ENCODE measurements at regions not wholly inside any gene's neighbourhood (a gene's known extent, or its start where the extent isn't known, plus 50 kb on each side); places are given as distances from the start of the nearest gene placed in this dataset.

DNA sequence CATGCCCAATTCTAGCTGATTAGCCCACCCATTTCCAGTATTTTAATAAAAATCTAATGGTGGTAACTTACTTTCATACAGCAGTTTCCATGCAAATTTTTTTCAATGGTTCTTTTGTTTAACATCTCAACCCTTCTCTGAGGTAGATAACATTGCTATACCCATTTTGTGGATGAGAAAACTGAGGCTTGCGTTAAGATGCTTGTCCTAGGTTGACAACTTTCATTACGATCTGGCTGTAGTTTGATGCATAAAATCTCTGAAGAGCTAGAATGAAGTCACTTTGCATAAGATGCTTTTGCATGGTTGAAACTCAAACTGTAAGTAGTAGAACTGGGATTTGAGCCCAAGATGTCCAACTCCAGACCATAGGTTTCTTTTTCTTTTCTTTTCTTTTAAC is 309.5 kb upstream of the PODXL start:
- Mint-ChIP-seq H3K27ac (no peak overlapping the region), H3K4me3 (no peak overlapping the region), H3K36me3 (ENCODE audit: low read depth) (no peaks in the 10 kb centered on the region), H3K4me1 (ENCODE audit: low read depth) (no peaks in the 10 kb centered on the region), H3K27me3 (peaks cover 10% of the 10 kb centered on the region), H3K9me3 (peaks cover under 1% of the 10 kb centered on the region)

GRCh38 chr7:131861620-131862346 is 305.4 kb upstream of the PODXL start:
- Mint-ChIP-seq H3K4me3 (no peak overlapping the region), H3K36me3 (ENCODE audit: low read depth) (no peaks in the 10 kb centered on the region), H3K27me3 (no peaks in the 10 kb centered on the region), H3K9me3 (no peaks in the 10 kb centered on the region), H3K27ac (no peak overlapping the region), H3K4me1 (ENCODE audit: low read depth) (no peaks in the 10 kb centered on the region)

DNA sequence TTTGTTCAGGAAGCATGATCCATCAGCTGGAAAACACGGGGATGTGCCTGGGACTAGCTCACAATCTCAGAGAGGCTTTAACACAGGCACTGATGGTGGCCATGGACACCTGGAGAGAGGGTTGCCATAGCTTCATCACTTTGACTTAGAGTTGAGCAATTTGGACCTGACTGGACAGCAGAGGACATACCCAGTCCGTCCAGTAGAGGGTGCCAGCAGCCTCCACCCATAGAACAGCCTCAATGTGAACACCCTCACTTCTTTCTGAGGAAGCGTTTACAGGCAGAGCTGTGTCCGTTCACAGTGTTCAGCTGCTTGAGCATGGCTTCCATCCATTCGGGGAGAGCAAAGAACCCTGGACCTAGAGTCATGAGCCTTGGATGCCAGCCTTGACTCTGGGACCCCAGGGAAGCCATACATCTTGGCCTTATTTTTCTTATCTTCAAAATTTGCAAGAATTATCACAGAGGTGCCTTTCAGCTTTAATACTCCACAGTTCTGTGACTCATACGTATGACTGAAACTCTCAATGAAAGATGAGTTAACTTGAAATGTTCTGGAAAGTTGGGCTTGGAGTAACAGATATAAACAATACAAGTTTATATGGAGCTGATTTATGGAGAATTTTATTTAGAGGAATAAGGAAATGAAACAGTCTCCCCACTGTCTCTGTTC is 302.9 kb upstream of the PODXL start:
- Mint-ChIP-seq H3K27ac (no peak overlapping the region), H3K27me3 (peaks cover 5% of the 10 kb centered on the region), H3K4me3 (no peak overlapping the region), H3K36me3 (ENCODE audit: low read depth) (no peaks in the 10 kb centered on the region), H3K4me1 (ENCODE audit: low read depth) (no peaks in the 10 kb centered on the region), H3K9me3 (peaks cover 9% of the 10 kb centered on the region)

- Mint-ChIP-seq H3K27me3 (peaks cover 5% of the 10 kb centered on the region), H3K27ac (no peak overlapping the region), H3K4me3 (no peak overlapping the region)
Observed at GRCh38 chr7:131858611-131859010, 302.2 kb upstream of the PODXL start.

GRCh38 chr7:131849472-131849871 is 293.0 kb upstream of the PODXL start:
- no peaks in the 10 kb centered on the region for H3K36me3 Mint-ChIP-seq (ENCODE audit: low read depth)
- H3K4me1 Mint-ChIP-seq (ENCODE audit: low read depth), result no peaks in the 10 kb centered on the region
- no peak overlapping the region for H3K27ac Mint-ChIP-seq
- H3K4me3 Mint-ChIP-seq, result no peak overlapping the region
- no peaks in the 10 kb centered on the region for H3K9me3 Mint-ChIP-seq
- peaks cover 15% of the 10 kb centered on the region for H3K27me3 Mint-ChIP-seq

More at GRCh38 chr7:131858611-131859010, 302.2 kb upstream of the PODXL start:
- Mint-ChIP-seq H3K36me3 (ENCODE audit: low read depth) (no peaks in the 10 kb centered on the region), H3K9me3 (peaks cover 9% of the 10 kb centered on the region), H3K4me1 (ENCODE audit: low read depth) (no peaks in the 10 kb centered on the region)

DNA sequence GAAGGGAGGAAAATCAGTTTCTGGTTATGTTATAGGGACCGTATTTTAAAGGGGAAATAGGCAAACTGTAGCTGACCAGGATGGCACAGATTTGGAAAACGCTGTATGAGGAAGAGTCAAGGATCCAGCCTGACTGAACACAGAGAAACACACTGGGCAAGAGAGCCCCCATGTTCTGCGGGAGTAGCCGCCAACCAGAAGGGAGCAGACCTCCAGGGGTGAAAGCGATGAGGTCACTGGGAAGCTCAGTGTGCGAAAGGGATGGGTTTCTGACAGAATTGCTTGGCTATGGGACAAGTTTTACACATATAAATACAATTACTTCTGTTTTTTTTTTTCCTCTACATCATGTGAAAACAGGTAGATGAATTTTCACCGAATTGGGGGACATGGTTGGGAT is 291.6 kb upstream of the PODXL start:
- no peaks in the 10 kb centered on the region for H3K4me1 Mint-ChIP-seq (ENCODE audit: low read depth)
- H3K4me3 Mint-ChIP-seq, result no peak overlapping the region
- no peak overlapping the region for H3K27ac Mint-ChIP-seq
- no peaks in the 10 kb centered on the region for H3K36me3 Mint-ChIP-seq (ENCODE audit: low read depth)
- no peaks in the 10 kb centered on the region for H3K9me3 Mint-ChIP-seq
- H3K27me3 Mint-ChIP-seq, result peaks cover 15% of the 10 kb centered on the region

DNA sequence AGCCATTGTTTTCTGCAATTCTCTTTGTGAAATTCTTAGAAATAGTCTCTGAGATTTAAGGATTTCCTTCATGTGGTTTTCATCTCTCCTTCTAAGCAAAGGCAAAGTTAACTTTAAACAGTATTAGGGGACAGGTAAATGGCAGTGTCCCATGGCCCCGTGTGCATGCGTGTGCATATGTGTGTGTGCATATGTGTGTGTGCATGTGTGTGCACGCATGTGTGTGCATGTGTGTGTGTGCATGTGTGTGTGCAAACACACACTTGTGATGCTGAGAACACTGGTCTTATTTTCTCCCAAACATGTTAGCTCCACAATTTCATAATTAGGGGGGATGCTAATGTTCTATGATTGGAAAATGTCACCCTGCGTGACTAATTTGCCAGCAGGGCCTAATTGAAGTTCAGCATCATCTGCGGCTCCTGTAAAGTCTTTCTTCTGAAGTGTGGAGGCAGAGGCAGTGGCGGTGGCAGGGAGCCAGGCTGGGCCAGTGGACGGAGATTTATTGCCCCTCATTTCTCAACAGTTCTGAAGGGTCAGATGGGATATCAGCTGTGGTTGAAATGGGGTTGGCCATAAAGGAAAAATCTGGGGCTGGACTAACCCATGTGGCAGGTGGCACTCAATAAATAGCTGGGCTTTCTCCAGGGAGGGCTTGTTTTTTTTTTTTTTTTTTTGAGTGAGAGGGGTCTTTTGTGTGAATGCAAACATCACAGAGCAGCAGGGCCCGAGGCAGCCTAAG is 289.3 kb upstream of the PODXL start:
- H3K4me3 Mint-ChIP-seq, result no peak overlapping the region
- no peak overlapping the region for H3K27ac Mint-ChIP-seq
- H3K9me3 Mint-ChIP-seq, result no peaks in the 10 kb centered on the region
- H3K27me3 Mint-ChIP-seq, result peaks cover 12% of the 10 kb centered on the region
- H3K4me1 Mint-ChIP-seq (ENCODE audit: low read depth), result no peaks in the 10 kb centered on the region
- H3K36me3 Mint-ChIP-seq (ENCODE audit: low read depth), result no peaks in the 10 kb centered on the region

- Mint-ChIP-seq H3K4me1 (ENCODE audit: low read depth) (no peaks in the 10 kb centered on the region), H3K27ac (no peak overlapping the region), H3K36me3 (ENCODE audit: low read depth) (no peaks in the 10 kb centered on the region), H3K9me3 (no peaks in the 10 kb centered on the region), H3K27me3 (peaks cover 12% of the 10 kb centered on the region), H3K4me3 (no peak overlapping the region)
Observed at GRCh38 chr7:131844369-131844768, 287.9 kb upstream of the PODXL start.

DNA sequence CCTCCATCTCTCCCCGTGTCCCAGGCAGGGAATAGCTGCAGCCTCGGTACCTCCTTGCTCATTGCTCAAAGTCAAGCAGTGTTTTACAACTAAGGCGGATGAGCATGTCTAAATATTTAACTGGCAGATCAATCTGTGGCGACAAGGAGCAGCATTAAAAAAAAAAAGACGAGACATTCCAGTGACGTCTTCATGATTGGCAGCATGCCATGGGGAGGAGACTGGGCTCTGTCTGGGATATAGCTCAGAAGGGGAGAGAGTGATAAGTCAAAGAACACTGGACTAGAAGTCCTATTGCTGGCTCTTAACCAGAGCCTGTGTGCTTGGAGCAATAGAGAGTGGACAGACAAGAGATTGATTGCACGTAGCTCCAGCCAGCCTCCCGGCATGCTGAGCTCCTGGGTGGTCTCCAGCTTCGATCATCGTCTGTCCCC is 287.5 kb upstream of the PODXL start:
- Mint-ChIP-seq H3K27me3 (peaks cover 12% of the 10 kb centered on the region), H3K4me3 (no peak overlapping the region), H3K4me1 (ENCODE audit: low read depth) (no peaks in the 10 kb centered on the region), H3K27ac (no peak overlapping the region), H3K36me3 (ENCODE audit: low read depth) (no peaks in the 10 kb centered on the region), H3K9me3 (no peaks in the 10 kb centered on the region)

GRCh38 chr7:131839967-131840690 is 283.7 kb upstream of the PODXL start:
- Mint-ChIP-seq H3K4me1 (ENCODE audit: low read depth) (no peaks in the 10 kb centered on the region), H3K36me3 (ENCODE audit: low read depth) (no peaks in the 10 kb centered on the region), H3K4me3 (no peak overlapping the region), H3K9me3 (no peaks in the 10 kb centered on the region), H3K27me3 (peaks cover 4% of the 10 kb centered on the region), H3K27ac (no peak overlapping the region)

- Mint-ChIP-seq H3K27ac (no peak overlapping the region), H3K4me1 (ENCODE audit: low read depth) (no peaks in the 10 kb centered on the region), H3K27me3 (peaks cover 8% of the 10 kb centered on the region), H3K36me3 (ENCODE audit: low read depth) (no peaks in the 10 kb centered on the region), H3K9me3 (no peaks in the 10 kb centered on the region), H3K4me3 (no peak overlapping the region)
Observed at GRCh38 chr7:131836733-131837132, 280.3 kb upstream of the PODXL start.

DNA sequence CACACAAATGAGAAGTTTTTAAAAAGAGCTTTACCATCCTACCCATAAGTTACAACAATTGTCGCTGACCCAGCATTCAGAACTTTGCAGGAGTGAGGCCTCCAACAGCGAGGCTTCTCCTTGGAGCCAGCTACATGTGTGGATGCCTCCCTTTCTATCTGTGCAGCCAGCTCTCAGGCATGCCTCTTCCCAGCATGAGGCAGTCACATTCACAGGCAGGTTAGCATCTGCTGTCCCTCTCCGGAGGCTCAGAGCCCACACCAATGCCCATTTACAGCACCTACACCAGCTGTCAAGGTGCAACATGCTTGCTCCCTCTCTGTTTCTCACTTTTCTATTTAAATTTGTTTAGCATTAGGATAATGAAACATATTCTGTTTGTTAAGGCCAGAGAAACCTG is 278.7 kb upstream of the PODXL start:
- no peak overlapping the region for H3K4me3 Mint-ChIP-seq
- H3K4me1 Mint-ChIP-seq (ENCODE audit: low read depth), result no peaks in the 10 kb centered on the region
- H3K9me3 Mint-ChIP-seq, result no peaks in the 10 kb centered on the region

DNA sequence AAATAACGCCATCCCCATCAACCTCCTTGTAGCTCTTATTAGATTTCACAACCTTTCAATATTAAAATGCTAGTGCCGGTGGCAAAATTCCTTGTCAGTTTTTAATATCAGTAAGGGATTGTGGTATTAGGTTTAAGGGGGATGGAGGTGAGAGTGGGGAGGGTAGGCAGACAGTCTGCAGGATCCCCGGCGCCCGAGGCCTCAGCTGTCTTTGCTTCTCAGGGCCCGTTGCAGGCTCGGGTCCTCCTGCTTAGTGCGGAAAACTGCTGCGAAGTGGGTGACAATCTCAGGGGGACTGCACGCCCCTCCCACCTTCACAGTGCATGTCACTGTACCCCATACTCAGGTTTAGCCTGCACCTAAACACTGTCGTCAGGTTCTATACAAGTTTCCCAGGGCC is 274.3 kb upstream of the PODXL start:
- no peaks in the 10 kb centered on the region for H3K36me3 Mint-ChIP-seq (ENCODE audit: low read depth)
- no peak overlapping the region for H3K27ac Mint-ChIP-seq
- no peaks in the 10 kb centered on the region for H3K4me1 Mint-ChIP-seq (ENCODE audit: low read depth)
- peaks cover 20% of the 10 kb centered on the region for H3K27me3 Mint-ChIP-seq
- no peak overlapping the region for H3K4me3 Mint-ChIP-seq
- H3K9me3 Mint-ChIP-seq, result no peaks in the 10 kb centered on the region

More for the DNA sequence above, 278.7 kb upstream of the PODXL start:
- Mint-ChIP-seq H3K27me3 (peaks cover 17% of the 10 kb centered on the region), H3K27ac (no peak overlapping the region), H3K36me3 (ENCODE audit: low read depth) (no peaks in the 10 kb centered on the region)

- Mint-ChIP-seq H3K4me3 (no peak overlapping the region), H3K27me3 (peaks cover 20% of the 10 kb centered on the region), H3K36me3 (ENCODE audit: low read depth) (no peaks in the 10 kb centered on the region), H3K4me1 (ENCODE audit: low read depth) (no peaks in the 10 kb centered on the region), H3K27ac (no peak overlapping the region), H3K9me3 (no peaks in the 10 kb centered on the region)
Observed at GRCh38 chr7:131829947-131830558, 273.6 kb upstream of the PODXL start.
